SU-DHL-6 (cell line): ENCODE measurements at regions not wholly inside any gene's neighbourhood (a gene's known extent, or its start where the extent isn't known, plus 50 kb on each side); places are given as distances from the start of the nearest gene placed in this dataset.

ENCODE experiments used
- CTCF ChIP-seq: fragments of 200-600 bp; sonication (generic); IDR thresholded peaks from one replicate; pipeline ENCODE4 v1.5.1; 2017; ENCODE audit warnings: antibody characterized with exemption, mild to moderate bottlenecking, low read length, moderate library complexity; ENCODE audit not compliant: insufficient read depth, poor library complexity, severe bottlenecking
- EZH2phosphoT487 ChIP-seq: fragments of 200-600 bp; sonication (generic), shearing (Covaris generic); conservative IDR thresholded peaks from 2 replicates; pipeline ENCODE4 v1.6.1; 2018; ENCODE audit warnings: mild to moderate bottlenecking, antibody characterized with exemption, low read length, moderate library complexity, mixed read lengths

- TF ChIP-seq CTCF (no peak), EZH2phosphoT487 (no peak)
Measured at GRCh38 chr4:11628093-11628725, 199.5 kb upstream of the HS3ST1 start.
